Endodermal cell (in vitro differentiated cells): ENCODE measurements at regions not wholly inside any gene's neighbourhood (a gene's known extent, or its start where the extent isn't known, plus 50 kb on each side); places are given as distances from the start of the nearest gene placed in this dataset.

Experiments used
- DNase-seq: peaks from one replicate; pipeline ENCODE4 v3.0.0-alpha.2; 2017
- H3K27ac ChIP-seq: 2 replicates; pipeline ENCODE4 v1.5.1; 2013; ENCODE audit warnings: mild to moderate bottlenecking, low read depth, low read length, moderate library complexity
- H3K27me3 ChIP-seq: 2 replicates; pipeline ENCODE4 v1.6.1; 2013; ENCODE audit warnings: mild to moderate bottlenecking, low read length, moderate library complexity; ENCODE audit not compliant: insufficient read depth, control insufficient read depth, poor library complexity, severe bottlenecking
- H3K36me3 ChIP-seq: 2 replicates; pipeline ENCODE4 v1.7.0; 2013; ENCODE audit warnings: mild to moderate bottlenecking, low read length, moderate library complexity; ENCODE audit not compliant: control insufficient read depth, insufficient read depth
- H3K4me1 ChIP-seq: one replicate; pipeline ENCODE4 v1.7.0; 2013; ENCODE audit warnings: low read length; ENCODE audit not compliant: control insufficient read depth, insufficient read depth
- H3K4me3 ChIP-seq: 2 replicates; pipeline ENCODE4 v1.5.1; 2013; ENCODE audit warnings: mild to moderate bottlenecking, low read length, moderate library complexity
- H3K9ac ChIP-seq: 2 replicates; pipeline ENCODE4 v1.6.1; 2013; ENCODE audit warnings: mild to moderate bottlenecking, low read length, moderate library complexity; ENCODE audit not compliant: poor library complexity, severe bottlenecking; ENCODE audit errors: extremely low read depth
- H3K9me3 ChIP-seq: 2 replicates; pipeline ENCODE4 v1.6.1; 2013; ENCODE audit warnings: mild to moderate bottlenecking, low read length, moderate library complexity; ENCODE audit not compliant: control insufficient read depth
- H3K27ac Mint-ChIP-seq: 2 replicates; pipeline ENCODE4 v1.8.0; 2020; ENCODE audit warnings: mixed read lengths
- H3K27me3 Mint-ChIP-seq: 2 replicates; pipeline ENCODE4 v1.8.0; 2021; ENCODE audit warnings: mild to moderate bottlenecking, mixed read lengths; ENCODE audit not compliant: insufficient read depth
- H3K36me3 Mint-ChIP-seq: 2 replicates; pipeline ENCODE4 v1.8.0; 2020; ENCODE audit warnings: low read depth, mixed read lengths
- H3K4me1 Mint-ChIP-seq: 2 replicates; pipeline ENCODE4 v1.8.0; 2020; ENCODE audit warnings: mixed read lengths
- H3K4me3 Mint-ChIP-seq: 2 replicates; pipeline ENCODE4 v1.8.0; 2020; ENCODE audit warnings: mild to moderate bottlenecking, moderate library complexity, mixed read lengths
- H3K9me3 Mint-ChIP-seq: 2 replicates; pipeline ENCODE4 v1.8.0; 2020; ENCODE audit warnings: mild to moderate bottlenecking, mixed read lengths
- CTCF ChIP-seq: fragments of 200-600 bp; sonication (generic); conservative IDR thresholded peaks from 2 replicates; pipeline ENCODE4 v1.5.0; 2021; ENCODE audit warnings: antibody characterized with exemption, mild to moderate bottlenecking
- WGBS, 2 experiments: methylation state at CpG; one replicate each; pipeline versions ENCODE4 v1.1.5 to v1.1.7; 2013; ENCODE audit warnings: missing lambda C conversion rate in 2 of 2, mixed read lengths in 1 of 2; ENCODE audit not compliant: insufficient coverage in 1 of 2, insufficient read length in 1 of 2; 5-methylcytosine and 5-hydroxymethylcytosine counted together

- WGBS, 2 experiments: 100% methylated on average over 2 of the region's 2 CpGs; no CpG with 5 or more reads in 1 of the 2 experiments
- Mint-ChIP-seq H3K9me3 (no peaks in the 10 kb centered on the region), H3K4me1 (peaks cover 4% of the 10 kb centered on the region), H3K4me3 (no peak overlapping the region), H3K27ac (no peak overlapping the region), H3K27me3 (no peaks in the 10 kb centered on the region), H3K36me3 (no peaks in the 10 kb centered on the region)
- no peak overlapping the region for H3K27ac ChIP-seq
- no peaks in the 10 kb centered on the region for H3K36me3 ChIP-seq
- H3K9ac ChIP-seq: no peak overlapping the region
- H3K27me3 ChIP-seq: no peaks in the 10 kb centered on the region
- TF ChIP-seq CTCF: no peak
- H3K9me3 ChIP-seq: no peaks in the 10 kb centered on the region
- H3K4me3 ChIP-seq: no peak overlapping the region
- DNase-seq: no peak
- no peaks in the 10 kb centered on the region for H3K4me1 ChIP-seq
Observed at GRCh38 chr9:18348083-18348475, 125.9 kb upstream of the ADAMTSL1 start.

- Mint-ChIP-seq H3K9me3 (no peaks in the 10 kb centered on the region), H3K27me3 (no peaks in the 10 kb centered on the region), H3K4me3 (no peak overlapping the region), H3K4me1 (peaks cover 4% of the 10 kb centered on the region), H3K36me3 (no peaks in the 10 kb centered on the region), H3K27ac (no peak overlapping the region)
- no peak for TF ChIP-seq CTCF
- no peak for DNase-seq
- 97 to 100% methylated on average over 1 to 3 of the region's 3 CpGs for WGBS, 2 experiments
- Histone ChIP-seq H3K36me3 (no peaks in the 10 kb centered on the region), H3K9me3 (no peaks in the 10 kb centered on the region), H3K9ac (no peak overlapping the region), H3K4me1 (no peaks in the 10 kb centered on the region), H3K27ac (no peak overlapping the region), H3K4me3 (no peak overlapping the region), H3K27me3 (no peaks in the 10 kb centered on the region)
Observed at GRCh38 chr9:18349530-18349929, 124.4 kb upstream of the ADAMTSL1 start.

- no peak overlapping the region for H3K27ac ChIP-seq
- WGBS, 2 experiments: 92 to 96% methylated on average over 3 of the region's 3 CpGs
- H3K9ac ChIP-seq: no peak overlapping the region
- no peak overlapping the region for H3K4me3 ChIP-seq
- Mint-ChIP-seq H3K9me3 (no peaks in the 10 kb centered on the region), H3K27ac (peak overlapping the region; percentile 16), H3K4me1 (peaks cover 4% of the 10 kb centered on the region), H3K4me3 (no peak overlapping the region), H3K36me3 (no peaks in the 10 kb centered on the region), H3K27me3 (no peaks in the 10 kb centered on the region)
- H3K4me1 ChIP-seq: no peaks in the 10 kb centered on the region
- H3K36me3 ChIP-seq: no peaks in the 10 kb centered on the region
- H3K9me3 ChIP-seq: no peaks in the 10 kb centered on the region
- no peaks in the 10 kb centered on the region for H3K27me3 ChIP-seq
- TF ChIP-seq CTCF: no peak
- no peak for DNase-seq
Observed at GRCh38 chr9:18350036-18350435, 123.9 kb upstream of the ADAMTSL1 start.
